Fibroblast of lung (primary cell): ENCODE measurements at regions not wholly inside any gene's neighbourhood (a gene's known extent, or its start where the extent isn't known, plus 50 kb on each side); places are given as distances from the start of the nearest gene placed in this dataset.

Experiments used
- EZH2 ChIP-seq: IDR thresholded peaks from 2 replicates; pipeline ENCODE4 v1.5.1; 2012; ENCODE audit warnings: low read length, control low read depth, mild to moderate bottlenecking; ENCODE audit errors: missing control alignments
- TF ChIP-seq, protein P1 (sequence below), 2 donors: IDR thresholded peaks in 1 of 2; conservative IDR thresholded peaks in 1 of 2; 1 replicate in 1 of 2; 2 replicates in 1 of 2; pipeline ENCODE4 v1.5.1; 2011 to 2012; ENCODE audit warnings: low read length in 2 of 2, control low read depth in 1 of 2, inconsistent platforms in 1 of 2, low read depth in 1 of 2, mild to moderate bottlenecking in 1 of 2

DNA sequence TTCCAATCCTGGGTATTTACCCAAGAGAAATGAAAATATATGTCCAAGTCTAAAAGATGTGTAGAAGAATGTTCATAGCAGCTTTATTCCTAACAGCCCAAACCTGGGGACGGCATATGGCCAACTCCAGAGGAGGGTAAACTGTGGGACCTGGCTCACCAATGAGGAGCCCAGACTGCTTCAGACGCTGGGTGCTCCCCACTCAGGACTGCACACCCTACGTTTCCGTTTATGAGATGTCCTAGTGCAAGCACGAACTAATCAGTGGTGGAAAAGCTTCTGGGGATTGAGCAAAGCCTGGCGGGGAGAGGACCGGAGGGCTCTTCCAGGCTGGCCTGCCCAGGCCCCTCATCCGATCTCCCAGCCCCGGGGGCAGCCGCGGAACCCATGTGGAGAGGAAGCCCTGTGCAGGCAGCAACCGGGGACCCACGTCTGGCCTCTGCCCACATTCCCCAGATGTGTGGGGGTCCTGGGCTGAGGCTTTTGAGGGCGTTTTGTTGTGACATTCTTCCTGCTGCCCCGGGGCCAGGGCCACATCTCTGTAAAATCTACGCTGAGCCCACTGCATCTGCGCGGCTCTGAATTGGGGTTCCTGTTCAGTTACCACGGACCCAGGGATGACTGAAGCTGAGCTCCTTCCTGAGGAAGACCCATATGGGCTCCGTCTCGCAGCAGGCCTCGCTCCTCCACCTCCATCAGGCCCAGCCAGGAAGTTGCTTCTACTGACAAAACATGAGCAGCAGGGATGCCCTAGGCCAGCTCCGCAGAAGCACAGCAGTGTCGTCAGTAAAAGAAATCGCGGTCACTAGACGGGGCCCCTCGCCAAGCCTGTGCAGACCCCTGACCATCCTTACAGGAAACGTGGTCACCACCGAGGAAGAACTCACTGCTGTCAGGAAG is 188.0 kb downstream of the DLL1 start:
- TF ChIP-seq, protein P1, sequence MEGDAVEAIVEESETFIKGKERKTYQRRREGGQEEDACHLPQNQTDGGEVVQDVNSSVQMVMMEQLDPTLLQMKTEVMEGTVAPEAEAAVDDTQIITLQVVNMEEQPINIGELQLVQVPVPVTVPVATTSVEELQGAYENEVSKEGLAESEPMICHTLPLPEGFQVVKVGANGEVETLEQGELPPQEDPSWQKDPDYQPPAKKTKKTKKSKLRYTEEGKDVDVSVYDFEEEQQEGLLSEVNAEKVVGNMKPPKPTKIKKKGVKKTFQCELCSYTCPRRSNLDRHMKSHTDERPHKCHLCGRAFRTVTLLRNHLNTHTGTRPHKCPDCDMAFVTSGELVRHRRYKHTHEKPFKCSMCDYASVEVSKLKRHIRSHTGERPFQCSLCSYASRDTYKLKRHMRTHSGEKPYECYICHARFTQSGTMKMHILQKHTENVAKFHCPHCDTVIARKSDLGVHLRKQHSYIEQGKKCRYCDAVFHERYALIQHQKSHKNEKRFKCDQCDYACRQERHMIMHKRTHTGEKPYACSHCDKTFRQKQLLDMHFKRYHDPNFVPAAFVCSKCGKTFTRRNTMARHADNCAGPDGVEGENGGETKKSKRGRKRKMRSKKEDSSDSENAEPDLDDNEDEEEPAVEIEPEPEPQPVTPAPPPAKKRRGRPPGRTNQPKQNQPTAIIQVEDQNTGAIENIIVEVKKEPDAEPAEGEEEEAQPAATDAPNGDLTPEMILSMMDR (conservative IDR thresholded peaks at IDR 0.05 in 1 of 2, IDR thresholded peaks at IDR 0.05 in 1 of 2; ENCODE audit: low read depth in 1 of 2, low read length in 2 of 2) = no peak
- no peak for TF ChIP-seq EZH2
